GM12864 (cell line): ENCODE measurements at regions not wholly inside any gene's neighbourhood (a gene's known extent, or its start where the extent isn't known, plus 50 kb on each side); places are given as distances from the start of the nearest gene placed in this dataset.
"Not testable (repeated sequence)": the region's sequence is repeated elsewhere in the genome, so short reads cannot be mapped to it uniquely, and the experiment has no call there.

Experiments used
- DNase-seq: peaks from one replicate; pipeline ENCODE4 v3.0.0-alpha.2; 2011; ENCODE audit warnings: low read depth
- H3K4me3 ChIP-seq: 2 replicates; pipeline ENCODE4 v1.5.1; 2011; ENCODE audit warnings: mild to moderate bottlenecking, low read depth, low read length, control low read depth
- CTCF ChIP-seq: IDR thresholded peaks from 2 replicates; pipeline ENCODE4 v1.5.1; 2011; ENCODE audit warnings: low read depth, mild to moderate bottlenecking, moderate library complexity, low read length, control low read depth, inconsistent platforms; ENCODE audit errors: missing control alignments

GRCh38 chr2:89849731-89850130 is 1158.3 kb downstream of the RPIA start:
- TF ChIP-seq CTCF: no peak
- H3K4me3 ChIP-seq: no peak overlapping the region
- DNase-seq: no peak

- H3K4me3 ChIP-seq: no peak overlapping the region
- DNase-seq: no peak
- TF ChIP-seq CTCF: no peak
Observed at GRCh38 chr2:89850481-89850880, 1159.0 kb downstream of the RPIA start.

GRCh38 chr2:89850881-89851582 is 1159.6 kb downstream of the RPIA start:
- DNase-seq: no peak

GRCh38 chr2:89851583-89851905 is 1160.1 kb downstream of the RPIA start:
- TF ChIP-seq CTCF: no peak
- H3K4me3 ChIP-seq: no peak overlapping the region
- no peak for DNase-seq

More at GRCh38 chr2:89850881-89851582, 1159.6 kb downstream of the RPIA start:
- no peak for TF ChIP-seq CTCF
- H3K4me3 ChIP-seq: no peak overlapping the region

GRCh38 chr2:89853427-89853826 is 1162.0 kb downstream of the RPIA start:
- not testable (repeated sequence) for DNase-seq, H3K4me3 ChIP-seq

- not testable (repeated sequence) for H3K4me3 ChIP-seq, DNase-seq
- TF ChIP-seq CTCF: peak; percentile 10
Observed at GRCh38 chr2:89855752-89856151, 1164.3 kb downstream of the RPIA start.

- H3K4me3 ChIP-seq, DNase-seq: not testable (repeated sequence)
Observed at GRCh38 chr2:89856305-89856704, 1164.8 kb downstream of the RPIA start.

- DNase-seq, H3K4me3 ChIP-seq: not testable (repeated sequence)
Observed at GRCh38 chr2:89862164-89862563, 1170.7 kb downstream of the RPIA start.

GRCh38 chr2:89863209-89863608 is 1171.7 kb downstream of the RPIA start:
- H3K4me3 ChIP-seq, DNase-seq: not testable (repeated sequence)

GRCh38 chr2:89874810-89875595 is 1183.5 kb downstream of the RPIA start:
- H3K4me3 ChIP-seq, DNase-seq: not testable (repeated sequence)

GRCh38 chr2:89876445-89876844 is 1185.0 kb downstream of the RPIA start:
- H3K4me3 ChIP-seq, DNase-seq: not testable (repeated sequence)

- not testable (repeated sequence) for H3K4me3 ChIP-seq
Observed at GRCh38 chr2:89876878-89877277, 1185.4 kb downstream of the RPIA start.

GRCh38 chr2:89882880-89883279 is 1191.4 kb downstream of the RPIA start:
- H3K4me3 ChIP-seq: not testable (repeated sequence)

More at GRCh38 chr2:89876878-89877277, 1185.4 kb downstream of the RPIA start:
- DNase-seq: not testable (repeated sequence)

More at GRCh38 chr2:89882880-89883279, 1191.4 kb downstream of the RPIA start:
- not testable (repeated sequence) for DNase-seq
